ENCODE measurements at regions not wholly inside any gene's neighbourhood (a gene's known extent, or its start where the extent isn't known, plus 50 kb on each side); places are given as distances from the start of the nearest gene placed in this dataset.

DNA sequence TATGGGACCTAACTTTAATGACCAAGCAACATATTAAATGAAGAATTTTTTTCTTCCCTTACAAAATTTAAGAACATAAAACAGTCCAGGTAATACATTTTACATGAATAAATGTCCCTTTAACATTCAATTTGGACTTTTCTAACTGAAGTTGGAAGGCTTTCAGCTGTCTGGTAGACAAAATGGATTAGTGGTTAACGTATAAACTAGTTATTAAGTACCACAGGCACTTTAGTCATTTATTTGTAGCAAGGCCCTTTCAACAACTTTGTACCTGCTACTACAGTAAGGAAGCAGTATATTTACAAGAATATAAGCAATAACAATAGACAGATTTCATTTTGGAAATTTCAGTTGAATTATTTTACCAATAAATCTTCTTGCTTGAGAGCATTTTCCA lies 152.5 kb upstream of the TENT5D start:
- TF ChIP-seq EZH2 (IDR thresholded peaks at IDR 0.05; ENCODE audit: low read depth) = no peak
- TF ChIP-seq, protein P1, sequence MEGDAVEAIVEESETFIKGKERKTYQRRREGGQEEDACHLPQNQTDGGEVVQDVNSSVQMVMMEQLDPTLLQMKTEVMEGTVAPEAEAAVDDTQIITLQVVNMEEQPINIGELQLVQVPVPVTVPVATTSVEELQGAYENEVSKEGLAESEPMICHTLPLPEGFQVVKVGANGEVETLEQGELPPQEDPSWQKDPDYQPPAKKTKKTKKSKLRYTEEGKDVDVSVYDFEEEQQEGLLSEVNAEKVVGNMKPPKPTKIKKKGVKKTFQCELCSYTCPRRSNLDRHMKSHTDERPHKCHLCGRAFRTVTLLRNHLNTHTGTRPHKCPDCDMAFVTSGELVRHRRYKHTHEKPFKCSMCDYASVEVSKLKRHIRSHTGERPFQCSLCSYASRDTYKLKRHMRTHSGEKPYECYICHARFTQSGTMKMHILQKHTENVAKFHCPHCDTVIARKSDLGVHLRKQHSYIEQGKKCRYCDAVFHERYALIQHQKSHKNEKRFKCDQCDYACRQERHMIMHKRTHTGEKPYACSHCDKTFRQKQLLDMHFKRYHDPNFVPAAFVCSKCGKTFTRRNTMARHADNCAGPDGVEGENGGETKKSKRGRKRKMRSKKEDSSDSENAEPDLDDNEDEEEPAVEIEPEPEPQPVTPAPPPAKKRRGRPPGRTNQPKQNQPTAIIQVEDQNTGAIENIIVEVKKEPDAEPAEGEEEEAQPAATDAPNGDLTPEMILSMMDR (conservative IDR thresholded peaks at IDR 0.05) = no peak
